ENCODE measurements at regions not wholly inside any gene's neighbourhood (a gene's known extent, or its start where the extent isn't known, plus 50 kb on each side); places are given as distances from the start of the nearest gene placed in this dataset.

GRCh38 chr7:26034391-26034790 lies 117.6 kb upstream of the NFE2L3 start:
- CTCF ChIA-PET = no interaction called here
- no peak overlapping the region for H3K27ac ChIP-seq
- POLR2A ChIA-PET (ENCODE audit: low non-redundant PET) = no interaction called here
- no peak for TF ChIP-seq CTCF (conservative IDR thresholded peaks at IDR 0.05; ENCODE audit: low read depth)
- DNase-seq (ENCODE audit: low spot score) = no peak

GRCh38 chr7:26035552-26035951 lies 116.4 kb upstream of the NFE2L3 start:
- no peak overlapping the region for H3K27ac ChIP-seq
- no peak for DNase-seq (ENCODE audit: low spot score)
- ChIA-PET CTCF (interaction anchor here (0.7 kb wide), 1 partner anchor 592 kb away, joined by 3 read pairs; no protein-coding TSS in a partner anchor), POLR2A (ENCODE audit: low non-redundant PET) (no interaction called here)
- no peak for TF ChIP-seq CTCF (conservative IDR thresholded peaks at IDR 0.05; ENCODE audit: low read depth)

- no peak overlapping the region for H3K27ac ChIP-seq
- ChIA-PET CTCF (no interaction called here), POLR2A (ENCODE audit: low non-redundant PET) (no interaction called here)
- no peak for DNase-seq (ENCODE audit: low spot score)
- no peak for TF ChIP-seq CTCF (conservative IDR thresholded peaks at IDR 0.05; ENCODE audit: low read depth)
Measured at GRCh38 chr7:26036092-26036491, 115.9 kb upstream of the NFE2L3 start.

DNA sequence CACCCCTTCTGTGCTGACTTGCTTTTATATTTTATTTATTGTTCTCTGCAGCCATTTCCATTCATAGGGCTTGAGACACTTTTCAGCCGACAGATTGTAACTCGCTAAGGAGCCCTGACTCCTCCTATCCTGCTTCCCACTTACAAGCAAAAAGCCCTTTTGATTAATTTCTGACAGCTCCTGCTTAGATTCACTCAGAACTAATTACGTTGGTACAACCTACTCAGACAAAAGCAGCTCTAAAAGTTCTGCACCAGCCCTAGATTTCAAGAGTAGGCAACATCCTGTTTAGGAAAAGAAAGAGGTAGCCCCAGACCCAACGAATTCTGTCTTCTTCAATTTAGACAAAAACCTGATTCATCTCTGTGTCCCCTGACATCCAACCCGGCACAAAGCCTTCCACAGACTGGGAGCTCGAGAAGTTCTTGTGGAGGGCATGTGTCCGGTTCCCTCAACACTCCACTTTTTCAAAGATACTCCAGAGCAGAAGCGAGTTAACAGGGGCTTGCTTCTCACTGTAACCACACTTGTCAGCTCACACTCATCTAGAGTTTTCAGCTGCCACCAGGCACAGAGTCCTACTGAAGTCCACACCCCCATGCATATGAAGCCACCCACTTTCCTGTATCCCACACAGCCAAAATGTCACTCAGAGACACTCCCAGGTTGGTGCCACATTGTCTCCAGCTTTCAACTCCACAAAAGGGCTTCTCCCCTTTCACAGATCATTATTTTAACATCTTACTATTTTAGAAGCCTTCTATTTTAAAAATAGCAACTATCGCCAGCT lies 113.6 kb upstream of the NFE2L3 start:
- no peak for TF ChIP-seq CTCF (conservative IDR thresholded peaks at IDR 0.05; ENCODE audit: low read depth)
- H3K27ac ChIP-seq = no peak overlapping the region
- no peak for DNase-seq (ENCODE audit: low spot score)
- CTCF ChIA-PET = interaction anchor here (0.6 kb wide), 1 partner anchor 183 kb away, joined by 3 read pairs; no protein-coding TSS in a partner anchor
- POLR2A ChIA-PET (ENCODE audit: low non-redundant PET) = no interaction called here

DNA sequence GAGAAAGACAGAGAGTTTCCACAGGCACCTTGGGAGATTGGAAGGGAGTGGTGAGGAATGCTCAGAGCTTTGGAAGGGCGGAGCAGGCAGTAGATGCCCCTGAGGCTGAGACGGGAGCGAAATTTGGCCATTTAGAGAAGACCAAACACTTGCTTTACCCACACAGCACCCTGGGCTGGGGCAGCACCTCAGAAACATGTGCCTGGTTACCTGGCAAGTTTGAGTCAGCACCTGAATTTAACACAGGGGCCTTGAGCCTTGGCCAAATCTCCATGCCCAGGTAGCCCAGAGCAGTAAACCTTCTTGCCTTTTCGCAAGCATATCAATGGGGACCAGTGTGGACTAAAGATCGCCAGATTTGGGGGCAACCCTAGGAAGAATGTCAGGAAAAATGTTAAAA lies 111.9 kb upstream of the NFE2L3 start:
- CTCF ChIA-PET = interaction anchor here (0.6 kb wide), 2 partner anchors 36 to 94 kb away, joined by 3 to 4 read pairs; no protein-coding TSS in a partner anchor
- no peak overlapping the region for H3K27ac ChIP-seq
- DNase-seq (ENCODE audit: low spot score) = no peak
- POLR2A ChIA-PET (ENCODE audit: low non-redundant PET) = no interaction called here
- no peak for TF ChIP-seq CTCF (conservative IDR thresholded peaks at IDR 0.05; ENCODE audit: low read depth)

DNA sequence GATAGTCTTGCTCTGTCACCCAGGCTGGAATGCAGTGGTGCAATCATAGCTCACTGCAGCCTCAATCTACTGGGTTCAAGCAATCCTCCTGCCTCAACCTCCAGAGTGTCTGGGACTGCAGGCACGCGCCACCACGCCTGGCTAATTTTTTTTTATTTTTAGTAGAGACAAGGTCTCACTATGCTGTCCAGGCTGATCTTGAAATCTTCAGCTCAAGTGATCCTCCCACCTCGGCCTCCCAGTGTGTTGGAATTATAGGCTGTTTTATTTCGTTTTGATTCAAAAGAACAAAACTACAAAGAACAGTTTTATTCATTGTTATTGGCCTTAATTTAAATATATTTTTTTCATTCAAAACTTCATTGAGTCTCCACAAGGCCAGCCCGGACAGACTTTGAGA lies 109.8 kb upstream of the NFE2L3 start:
- CTCF ChIA-PET = no interaction called here
- no peak for TF ChIP-seq CTCF (conservative IDR thresholded peaks at IDR 0.05; ENCODE audit: low read depth)
- no peak for DNase-seq (ENCODE audit: low spot score)
- H3K27ac ChIP-seq = no peak overlapping the region
- POLR2A ChIA-PET (ENCODE audit: low non-redundant PET) = no interaction called here

Measured in RWPE1 (cell line).